Panc1 (cell line): ENCODE measurements at regions not wholly inside any gene's neighbourhood (a gene's known extent, or its start where the extent isn't known, plus 50 kb on each side); places are given as distances from the start of the nearest gene placed in this dataset.

Source experiments
- POLR2AphosphoS5 ChIP-seq: IDR thresholded peaks from 2 replicates; pipeline ENCODE4 v1.6.1; 2012; ENCODE audit warnings: mild to moderate bottlenecking, low read depth, low read length, moderate library complexity
- SIN3A ChIP-seq: IDR thresholded peaks from 2 replicates; pipeline ENCODE4 v1.6.1; 2012; ENCODE audit warnings: low read depth, mild to moderate bottlenecking, low read length, moderate library complexity, borderline replicate concordance; ENCODE audit not compliant: insufficient read depth
- TCF7L2 ChIP-seq: IDR thresholded peaks from 2 replicates; pipeline ENCODE4 v1.6.1; 2011; ENCODE audit warnings: mild to moderate bottlenecking, low read depth, low read length, inconsistent platforms
- TF ChIP-seq, protein P1 (sequence below): fragments of 450-650 bp; IDR thresholded peaks from 2 replicates; pipeline ENCODE4 v1.5.1; 2017; ENCODE audit warnings: mild to moderate bottlenecking

DNA sequence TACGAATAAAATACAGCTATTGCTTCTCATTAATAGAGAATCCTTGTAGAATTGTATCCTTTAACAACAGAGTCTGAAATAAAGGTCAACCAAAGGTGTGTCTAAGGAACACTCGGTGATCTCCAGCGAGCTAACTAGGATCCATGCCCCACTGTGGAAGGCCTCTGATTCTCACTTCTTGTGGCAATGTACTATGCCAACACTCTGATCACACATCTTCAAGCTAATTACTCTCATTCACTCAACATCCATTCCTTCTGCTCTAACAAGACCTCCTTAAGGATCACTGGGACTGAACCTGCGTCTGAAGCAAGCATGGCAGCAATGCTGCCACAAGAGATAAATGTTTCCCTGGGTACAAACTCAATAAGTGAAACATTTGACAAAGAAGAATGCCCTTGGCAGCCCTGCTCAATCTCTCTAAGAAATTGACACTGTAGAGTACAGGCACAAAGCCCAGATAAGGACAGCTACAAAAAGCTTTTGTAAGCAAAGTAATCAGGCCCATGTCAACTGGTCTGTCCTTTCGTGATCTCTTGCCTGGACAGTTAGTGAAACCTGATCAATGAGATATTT lies 74.6 kb upstream of the PARD3B start:
- TF ChIP-seq, protein P1, sequence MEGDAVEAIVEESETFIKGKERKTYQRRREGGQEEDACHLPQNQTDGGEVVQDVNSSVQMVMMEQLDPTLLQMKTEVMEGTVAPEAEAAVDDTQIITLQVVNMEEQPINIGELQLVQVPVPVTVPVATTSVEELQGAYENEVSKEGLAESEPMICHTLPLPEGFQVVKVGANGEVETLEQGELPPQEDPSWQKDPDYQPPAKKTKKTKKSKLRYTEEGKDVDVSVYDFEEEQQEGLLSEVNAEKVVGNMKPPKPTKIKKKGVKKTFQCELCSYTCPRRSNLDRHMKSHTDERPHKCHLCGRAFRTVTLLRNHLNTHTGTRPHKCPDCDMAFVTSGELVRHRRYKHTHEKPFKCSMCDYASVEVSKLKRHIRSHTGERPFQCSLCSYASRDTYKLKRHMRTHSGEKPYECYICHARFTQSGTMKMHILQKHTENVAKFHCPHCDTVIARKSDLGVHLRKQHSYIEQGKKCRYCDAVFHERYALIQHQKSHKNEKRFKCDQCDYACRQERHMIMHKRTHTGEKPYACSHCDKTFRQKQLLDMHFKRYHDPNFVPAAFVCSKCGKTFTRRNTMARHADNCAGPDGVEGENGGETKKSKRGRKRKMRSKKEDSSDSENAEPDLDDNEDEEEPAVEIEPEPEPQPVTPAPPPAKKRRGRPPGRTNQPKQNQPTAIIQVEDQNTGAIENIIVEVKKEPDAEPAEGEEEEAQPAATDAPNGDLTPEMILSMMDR: no peak
- TF ChIP-seq POLR2AphosphoS5: no peak
- no peak for TF ChIP-seq TCF7L2
- TF ChIP-seq SIN3A: no peak
